ENCODE measurements at regions not wholly inside any gene's neighbourhood (a gene's known extent, or its start where the extent isn't known, plus 50 kb on each side); places are given as distances from the start of the nearest gene placed in this dataset.
"Not testable (repeated sequence)": the region's sequence is repeated elsewhere in the genome, so short reads cannot be mapped to it uniquely, and the experiment has no call there.

DNA sequence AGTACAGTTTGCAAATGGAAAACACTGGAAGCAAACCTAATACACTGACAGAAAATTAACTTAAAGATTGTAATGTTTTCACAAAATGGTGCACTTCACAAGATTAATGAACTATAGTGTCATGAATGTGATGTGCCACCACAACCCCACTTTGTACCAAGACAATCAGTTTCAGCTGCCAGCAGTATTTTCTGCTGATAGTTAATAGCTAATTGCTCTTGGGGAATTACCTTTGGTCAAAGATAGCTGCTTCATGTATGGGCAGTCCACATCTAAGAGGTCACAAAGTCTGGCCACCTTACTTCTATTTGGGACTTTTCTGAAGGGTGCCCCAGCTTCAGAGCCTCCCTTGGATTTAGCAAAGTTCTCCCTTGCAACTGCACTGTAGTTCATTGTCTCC lies 254.0 kb downstream of the CALCRL start:
- Histone ChIP-seq H3K27me3 (no peaks in the 10 kb centered on the region), H3K36me3 (no peaks in the 10 kb centered on the region), H3K9me3 (no peaks in the 10 kb centered on the region), H3K4me1 (no peaks in the 10 kb centered on the region), H3K27ac (no peak overlapping the region), H3K4me3 (no peak overlapping the region)
- no peak for ATAC-seq (ENCODE audit: low FRiP score in 2 of 2)
- TF ChIP-seq POLR2A (IDR thresholded peaks at IDR 0.05) (no peak), POLR2AphosphoS5 (IDR thresholded peaks at IDR 0.05) (no peak), EP300 (IDR thresholded peaks at IDR 0.05) (no peak)
- TF ChIP-seq, protein P1, sequence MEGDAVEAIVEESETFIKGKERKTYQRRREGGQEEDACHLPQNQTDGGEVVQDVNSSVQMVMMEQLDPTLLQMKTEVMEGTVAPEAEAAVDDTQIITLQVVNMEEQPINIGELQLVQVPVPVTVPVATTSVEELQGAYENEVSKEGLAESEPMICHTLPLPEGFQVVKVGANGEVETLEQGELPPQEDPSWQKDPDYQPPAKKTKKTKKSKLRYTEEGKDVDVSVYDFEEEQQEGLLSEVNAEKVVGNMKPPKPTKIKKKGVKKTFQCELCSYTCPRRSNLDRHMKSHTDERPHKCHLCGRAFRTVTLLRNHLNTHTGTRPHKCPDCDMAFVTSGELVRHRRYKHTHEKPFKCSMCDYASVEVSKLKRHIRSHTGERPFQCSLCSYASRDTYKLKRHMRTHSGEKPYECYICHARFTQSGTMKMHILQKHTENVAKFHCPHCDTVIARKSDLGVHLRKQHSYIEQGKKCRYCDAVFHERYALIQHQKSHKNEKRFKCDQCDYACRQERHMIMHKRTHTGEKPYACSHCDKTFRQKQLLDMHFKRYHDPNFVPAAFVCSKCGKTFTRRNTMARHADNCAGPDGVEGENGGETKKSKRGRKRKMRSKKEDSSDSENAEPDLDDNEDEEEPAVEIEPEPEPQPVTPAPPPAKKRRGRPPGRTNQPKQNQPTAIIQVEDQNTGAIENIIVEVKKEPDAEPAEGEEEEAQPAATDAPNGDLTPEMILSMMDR (IDR thresholded peaks at IDR 0.05), result no peak
- no peak for DNase-seq

DNA sequence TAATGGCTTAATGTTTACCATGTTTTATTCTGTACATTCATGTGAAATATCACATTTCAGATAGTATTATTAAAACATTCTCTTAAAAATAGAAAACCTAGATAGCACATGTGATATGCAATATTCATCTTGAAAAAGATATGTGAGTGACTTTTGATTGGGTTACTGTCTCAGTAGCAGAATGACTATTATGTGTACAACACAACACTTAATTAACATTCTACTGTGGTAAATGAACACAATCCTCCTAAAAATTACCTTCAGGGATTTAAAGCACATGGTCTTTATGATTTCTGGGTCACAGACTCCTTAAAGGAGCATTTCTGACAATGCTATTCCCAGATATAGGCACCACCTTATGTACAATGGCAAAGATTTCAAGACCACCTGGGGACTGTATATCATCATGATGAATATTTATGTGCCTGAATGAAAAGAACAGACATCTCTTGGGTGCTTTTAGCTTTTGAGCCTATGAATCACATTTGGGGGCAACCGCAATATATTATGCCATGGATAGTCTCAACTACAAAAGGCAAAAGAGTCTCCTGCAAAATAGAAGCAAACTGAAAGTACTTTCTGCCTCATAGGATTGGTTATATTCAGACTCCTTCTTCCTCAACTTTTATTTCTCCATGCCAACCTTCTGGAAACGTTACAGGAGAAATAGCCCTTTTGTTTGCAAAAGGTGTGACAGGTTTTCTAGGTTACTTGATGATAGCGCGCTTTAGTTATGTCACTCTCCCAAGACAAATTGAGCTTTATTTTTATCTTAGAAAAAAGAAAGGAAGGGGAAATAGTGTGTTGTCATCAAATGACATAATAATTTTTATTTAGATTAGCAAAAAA lies 259.0 kb downstream of the CALCRL start:
- H3K36me3 ChIP-seq, result no peaks in the 10 kb centered on the region
- WGBS, 2 donors, result 52 to 58% methylated on average over 4 of the region's 4 CpGs
- DNase-seq (no peak), ATAC-seq (ENCODE audit: low FRiP score in 2 of 2) (no peak)
- H3K27ac ChIP-seq, result no peak overlapping the region
- no peak overlapping the region for H3K4me3 ChIP-seq
- TF ChIP-seq POLR2AphosphoS5 (IDR thresholded peaks at IDR 0.05) (no peak), EP300 (IDR thresholded peaks at IDR 0.05) (no peak), POLR2A (IDR thresholded peaks at IDR 0.05) (no peak)
- TF ChIP-seq, protein P1 (IDR thresholded peaks at IDR 0.05), result no peak
- H3K4me1 ChIP-seq, result no peaks in the 10 kb centered on the region
- H3K9me3 ChIP-seq, result no peaks in the 10 kb centered on the region
- no peaks in the 10 kb centered on the region for H3K27me3 ChIP-seq

DNA sequence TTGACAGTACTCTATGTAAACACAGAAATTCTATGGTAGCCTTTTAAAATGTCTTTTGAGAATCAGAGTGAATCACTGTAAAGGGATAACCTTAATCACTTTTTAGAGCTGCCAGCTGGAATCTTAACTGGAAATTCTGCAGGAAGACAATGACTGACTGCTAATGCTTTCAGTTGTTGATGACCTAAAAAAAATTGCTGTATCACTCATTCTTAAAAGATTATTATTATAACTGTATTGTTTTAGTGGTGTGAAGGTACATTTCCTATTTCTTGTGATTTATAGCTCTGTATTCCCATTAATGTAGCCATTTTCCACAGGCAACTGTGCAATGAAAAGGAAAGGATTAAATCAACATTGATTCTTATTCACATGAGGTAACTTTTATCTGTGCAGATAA lies 260.5 kb downstream of the CALCRL start:
- DNase-seq, result no peak
- no peak overlapping the region for H3K27ac ChIP-seq
- no peak for ATAC-seq (ENCODE audit: low FRiP score in 2 of 2)
- TF ChIP-seq EP300 (IDR thresholded peaks at IDR 0.05), result no peak
- no peak for TF ChIP-seq POLR2AphosphoS5 (IDR thresholded peaks at IDR 0.05)
- no peak for TF ChIP-seq POLR2A (IDR thresholded peaks at IDR 0.05)
- TF ChIP-seq, protein P1 (IDR thresholded peaks at IDR 0.05), result no peak
- no peaks in the 10 kb centered on the region for H3K27me3 ChIP-seq
- H3K4me1 ChIP-seq, result no peaks in the 10 kb centered on the region
- H3K36me3 ChIP-seq, result no peaks in the 10 kb centered on the region
- no peak overlapping the region for H3K4me3 ChIP-seq
- peaks cover 0 to 5% (median 0%) of the 10 kb centered on the region in 4 donors for H3K9me3 ChIP-seq

DNA sequence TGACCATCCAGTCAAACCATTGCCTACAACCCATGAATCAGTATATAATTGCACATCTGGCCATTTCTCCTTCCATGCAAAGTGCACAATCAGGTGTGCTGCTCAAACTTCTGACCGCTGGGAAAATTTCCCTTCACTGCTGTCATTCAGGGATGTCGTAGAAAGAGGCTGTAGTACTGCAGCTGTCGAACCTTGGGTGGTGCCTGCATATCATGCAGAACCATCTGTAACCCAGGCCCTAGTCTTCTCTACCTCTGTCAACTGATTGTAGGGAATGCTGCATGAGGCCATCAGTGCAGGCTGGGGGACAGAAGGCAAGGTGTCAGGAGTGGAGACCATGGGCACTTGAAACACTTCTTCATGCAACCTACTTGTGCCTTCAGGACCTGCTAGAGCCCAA lies 267.5 kb downstream of the CALCRL start:
- 90 to 100% methylated on average over 3 of the region's 3 CpGs for WGBS, 2 donors
- Histone ChIP-seq H3K36me3 (no peaks in the 10 kb centered on the region), H3K27me3 (no peaks in the 10 kb centered on the region), H3K4me1 (no peaks in the 10 kb centered on the region), H3K4me3 (no peak overlapping the region), H3K27ac (no peak overlapping the region), H3K9me3 (peaks cover 0 to 8% (median 0%) of the 10 kb centered on the region in 4 donors)
- no peak for DNase-seq
- ATAC-seq (ENCODE audit: low FRiP score in 2 of 2), result no peak
- no peak for TF ChIP-seq POLR2AphosphoS5 (IDR thresholded peaks at IDR 0.05)

DNA sequence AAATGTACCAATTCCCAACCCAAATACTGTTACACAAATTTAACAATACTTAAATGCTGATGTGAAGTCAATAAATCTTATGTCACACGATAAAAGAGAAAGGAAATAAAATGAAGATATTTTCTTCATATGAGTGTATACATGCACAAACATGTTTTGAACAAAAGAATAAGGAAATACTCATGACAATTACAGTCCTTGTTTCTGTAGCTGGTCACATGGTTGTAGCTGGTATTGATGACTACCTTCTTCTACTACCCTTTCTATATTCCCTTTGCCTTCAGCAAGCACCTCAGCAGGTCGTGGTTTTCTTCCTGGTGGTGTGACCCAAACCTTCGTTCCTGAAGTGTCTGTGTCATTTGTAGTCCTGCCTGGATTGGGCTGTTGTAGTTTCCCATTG lies 269.2 kb downstream of the CALCRL start:
- 69 to 85% methylated on average over 3 of the region's 3 CpGs for WGBS, 2 donors
- H3K4me1 ChIP-seq; H3K9me3 ChIP-seq; H3K4me3 ChIP-seq; ATAC-seq (ENCODE audit: low FRiP score in 2 of 2); H3K27ac ChIP-seq; DNase-seq; H3K36me3 ChIP-seq; H3K27me3 ChIP-seq: not testable (repeated sequence)

DNA sequence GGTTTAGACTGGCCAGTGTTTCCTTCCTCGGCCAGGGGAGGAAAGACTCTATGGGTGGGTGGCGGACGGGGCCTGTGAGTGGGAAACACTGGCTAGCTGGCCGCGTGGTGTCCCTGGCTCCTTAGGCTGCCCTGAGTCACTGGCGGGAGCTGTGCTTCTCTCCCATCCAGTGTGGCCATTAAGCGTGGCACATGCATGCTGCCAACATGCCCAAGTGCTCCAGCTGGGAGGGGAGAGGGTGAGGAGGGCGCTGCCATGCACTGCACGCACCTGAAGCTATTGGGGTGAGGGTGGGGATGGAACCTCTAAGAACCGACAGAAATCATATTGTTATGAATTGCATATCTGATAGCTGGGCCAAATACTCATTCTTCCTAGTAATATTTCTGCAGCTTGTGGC lies 270.8 kb downstream of the CALCRL start:
- H3K36me3 ChIP-seq, result no peaks in the 10 kb centered on the region
- no peak overlapping the region for H3K27ac ChIP-seq
- ATAC-seq (ENCODE audit: low FRiP score in 2 of 2), result peak in 1 of 2 donors; percentile 54
- 90 to 96% methylated on average over 4 to 10 of the region's 10 CpGs for WGBS, 2 donors
- peak in 1 of 2 donors; percentile 26 for DNase-seq
- H3K4me1 ChIP-seq, result no peaks in the 10 kb centered on the region
- peaks cover 0 to under 1% (median 0%) of the 10 kb centered on the region in 4 donors for H3K9me3 ChIP-seq
- H3K27me3 ChIP-seq, result no peaks in the 10 kb centered on the region
- TF ChIP-seq EP300 (IDR thresholded peaks at IDR 0.05) (no peak), POLR2AphosphoS5 (IDR thresholded peaks at IDR 0.05) (no peak), POLR2A (IDR thresholded peaks at IDR 0.05) (no peak)
- TF ChIP-seq, protein P1 (IDR thresholded peaks at IDR 0.05), result no peak
- no peak overlapping the region for H3K4me3 ChIP-seq

All from upper lobe of left lung (tissue), 6 donors.